GM23338 (cell line): ENCODE measurements at regions not wholly inside any gene's neighbourhood (a gene's known extent, or its start where the extent isn't known, plus 50 kb on each side); places are given as distances from the start of the nearest gene placed in this dataset.

Experiments
- ATAC-seq: fragments of 200-7000 bp; cut with Tn5 transposase; 3 replicates; pipeline ENCODE4 v1.9.1; 2020
- DNase-seq: peaks from one replicate; pipeline ENCODE4 v3.0.0-alpha.2; 2015; ENCODE audit warnings: low spot score
- H2AFZ ChIP-seq: fragments of 200-600 bp; sonication (generic); 2 replicates; pipeline ENCODE4 v1.8.0; 2016; ENCODE audit warnings: antibody characterized with exemption, mild to moderate bottlenecking, moderate library complexity
- H3F3A ChIP-seq: fragments of 200-600 bp; sonication (generic); replicated peaks from 2 replicates; pipeline ENCODE4 v1.8.0; 2017; ENCODE audit warnings: antibody characterized with exemption, mixed run types, low read depth
- H3K27ac ChIP-seq: fragments of 200-600 bp; sonication (generic); 2 replicates; pipeline ENCODE4 v1.6.1; 2016; ENCODE audit warnings: low read depth
- H3K27me3 ChIP-seq: fragments of 200-600 bp; sonication (generic); 2 replicates; pipeline ENCODE4 v1.8.0; 2016; ENCODE audit warnings: mild to moderate bottlenecking, mixed run types, moderate library complexity; ENCODE audit not compliant: insufficient read depth
- H3K36me3 ChIP-seq: fragments of 200-600 bp; sonication (generic); 2 replicates; pipeline ENCODE4 v1.8.0; 2016; ENCODE audit warnings: mild to moderate bottlenecking; ENCODE audit not compliant: insufficient read depth
- H3K4me1 ChIP-seq: fragments of 200-600 bp; sonication (generic); 2 replicates; pipeline ENCODE4 v1.8.0; 2016; ENCODE audit warnings: mild to moderate bottlenecking, moderate library complexity; ENCODE audit not compliant: insufficient read depth
- H3K4me2 ChIP-seq: fragments of 200-600 bp; sonication (generic); 2 replicates; pipeline ENCODE4 v1.7.1; 2017; ENCODE audit warnings: mixed run types
- H3K4me3 ChIP-seq: fragments of 200-600 bp; sonication (generic); 2 replicates; pipeline ENCODE4 v1.6.1; 2016; ENCODE audit warnings: mixed run types
- H3K79me2 ChIP-seq: fragments of 200-600 bp; sonication (generic); replicated peaks from 2 replicates; pipeline ENCODE4 v1.8.0; 2017; ENCODE audit warnings: mild to moderate bottlenecking; ENCODE audit not compliant: insufficient read depth
- H3K9me2 ChIP-seq: fragments of 200-600 bp; sonication (generic); 2 replicates; pipeline ENCODE4 v1.8.0; 2017; ENCODE audit not compliant: insufficient read depth
- H4K20me1 ChIP-seq: fragments of 200-600 bp; sonication (generic); replicated peaks from 2 replicates; pipeline ENCODE4 v1.8.0; 2017; ENCODE audit warnings: mild to moderate bottlenecking; ENCODE audit not compliant: insufficient read depth
- H3K27ac Mint-ChIP-seq: 2 replicates; pipeline ENCODE4 v1.8.0; 2020; ENCODE audit warnings: inconsistent platforms, mild to moderate bottlenecking, moderate library complexity, mixed read lengths
- H3K27me3 Mint-ChIP-seq: 3 replicates; pipeline ENCODE4 v1.8.0; 2022; ENCODE audit warnings: low read depth, mild to moderate bottlenecking, moderate library complexity, mixed read lengths, inconsistent platforms; ENCODE audit not compliant: insufficient read depth, poor library complexity
- H3K36me3 Mint-ChIP-seq: 3 replicates; pipeline ENCODE4 v1.8.0; 2021; ENCODE audit warnings: low read depth, mild to moderate bottlenecking, inconsistent platforms, moderate library complexity, mixed read lengths
- H3K4me1 Mint-ChIP-seq: 3 replicates; pipeline ENCODE4 v1.8.0; 2020; ENCODE audit warnings: mild to moderate bottlenecking, inconsistent platforms, mixed read lengths
- H3K4me3 Mint-ChIP-seq: 3 replicates; pipeline ENCODE4 v1.8.0; 2021; ENCODE audit warnings: moderate library complexity, mild to moderate bottlenecking, inconsistent platforms, mixed read lengths
- H3K9me3 Mint-ChIP-seq: 3 replicates; pipeline ENCODE4 v1.8.0; 2020; ENCODE audit warnings: moderate library complexity, mild to moderate bottlenecking, inconsistent platforms, mixed read lengths
- CREB1 ChIP-seq: fragments of 250-450 bp; sonication (Bioruptor Pico); IDR thresholded peaks from 2 replicates; pipeline ENCODE4 v1.5.0; 2020; ENCODE audit warnings: low read depth, mild to moderate bottlenecking, moderate library complexity
- CTCF ChIP-seq, 2 experiments: fragments of 200-600 bp in 1 of 2; sonication (generic) in 1 of 2; conservative IDR thresholded peaks; 2 replicates each; pipeline versions ENCODE4 v1.5.1 to v1.6.1; 2016 to 2017; ENCODE audit warnings: antibody characterized with exemption in 2 of 2, low read depth in 2 of 2, mild to moderate bottlenecking in 2 of 2, moderate library complexity in 1 of 2
- ETS1 ChIP-seq: IDR thresholded peaks from 2 replicates; pipeline ENCODE4 v1.6.1; 2016; ENCODE audit warnings: antibody characterized with exemption
- EZH2phosphoT487 ChIP-seq: fragments of 200-600 bp; sonication (generic); IDR thresholded peaks from one replicate; pipeline ENCODE4 v1.8.1; 2018; ENCODE audit warnings: antibody characterized with exemption; ENCODE audit not compliant: unreplicated experiment
- JUNB ChIP-seq: IDR thresholded peaks from one replicate; pipeline ENCODE4 v1.6.1; 2016; ENCODE audit warnings: antibody characterized with exemption; ENCODE audit not compliant: unreplicated experiment
- POLR2AphosphoS5 ChIP-seq: IDR thresholded peaks from 2 replicates; pipeline ENCODE4 v1.6.1; 2016; ENCODE audit warnings: antibody characterized with exemption, low read depth
- REST ChIP-seq: IDR thresholded peaks from one replicate; pipeline ENCODE4 v1.6.1; 2018; ENCODE audit warnings: antibody characterized with exemption; ENCODE audit not compliant: unreplicated experiment
- ZNF331 ChIP-seq: fragments of 250-450 bp; sonication (Bioruptor Pico); IDR thresholded peaks from 2 replicates; pipeline ENCODE4 v1.5.0; 2020; ENCODE audit warnings: low read depth, mild to moderate bottlenecking, moderate library complexity

DNA sequence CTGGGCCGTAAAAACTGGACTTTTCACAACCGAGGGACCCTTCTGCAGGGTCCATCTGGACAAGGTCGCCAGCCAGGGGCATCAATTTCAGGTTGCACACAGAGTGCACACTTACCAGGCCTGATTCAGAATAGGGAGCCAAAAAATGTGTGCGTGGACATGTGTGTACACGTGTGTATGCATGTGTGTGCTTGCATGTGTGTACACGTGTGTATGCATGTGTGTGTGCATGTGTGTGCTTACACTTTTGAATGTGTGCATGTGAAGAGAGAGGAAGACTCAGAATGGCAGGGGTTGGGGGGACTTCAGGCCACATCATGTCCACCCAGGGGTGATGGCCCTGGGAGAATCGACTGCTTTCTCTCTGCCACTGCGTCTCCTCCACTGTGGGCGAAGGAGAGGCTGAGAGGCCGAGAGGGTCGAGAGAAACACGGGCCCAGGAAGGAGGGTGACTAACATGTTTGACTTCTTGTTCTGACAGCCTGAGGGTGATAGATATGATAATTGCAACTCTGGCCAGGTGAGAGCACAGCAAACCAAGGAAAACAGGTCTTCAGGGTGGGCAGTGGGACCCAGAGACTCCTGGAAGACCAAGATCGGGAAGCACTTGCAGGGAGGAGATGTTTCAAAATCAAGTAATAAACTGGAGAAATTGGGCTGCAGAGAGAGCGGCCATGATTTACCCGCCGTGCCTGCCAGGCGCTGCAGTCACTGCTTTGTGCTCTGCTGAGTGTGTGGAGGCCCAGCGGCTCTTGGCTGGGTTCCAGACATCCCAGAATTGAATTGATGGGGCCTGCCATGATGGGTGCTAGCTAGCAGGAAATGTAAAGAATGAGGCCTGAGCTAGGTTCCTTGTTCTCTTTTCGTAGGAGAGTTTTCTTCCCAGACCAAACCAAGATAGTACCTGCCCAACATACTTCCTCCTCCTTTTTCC is 310.8 kb downstream of the QKI start:
- Histone ChIP-seq H3K4me2 (no peak overlapping the region), H3K4me3 (no peak overlapping the region), H3K27me3 (no peaks in the 10 kb centered on the region), H4K20me1 (no peaks in the 10 kb centered on the region), H3K9me2 (no peaks in the 10 kb centered on the region), H3K36me3 (no peaks in the 10 kb centered on the region), H3K27ac (no peak overlapping the region), H3K4me1 (no peaks in the 10 kb centered on the region), H3K79me2 (no peaks in the 10 kb centered on the region), H2AFZ (no peak overlapping the region; the same call in 1 of the 2 replicates), H3F3A (no peaks in the 10 kb centered on the region)
- Mint-ChIP-seq H3K36me3 (no peaks in the 10 kb centered on the region), H3K27ac (no peak overlapping the region), H3K9me3 (no peaks in the 10 kb centered on the region), H3K4me1 (no peaks in the 10 kb centered on the region; the same call in 2 of the 3 replicates), H3K27me3 (no peaks in the 10 kb centered on the region), H3K4me3 (no peak overlapping the region)
- ATAC-seq (no peak), DNase-seq (no peak)
- TF ChIP-seq JUNB (no peak), ZNF331 (no peak)

DNA sequence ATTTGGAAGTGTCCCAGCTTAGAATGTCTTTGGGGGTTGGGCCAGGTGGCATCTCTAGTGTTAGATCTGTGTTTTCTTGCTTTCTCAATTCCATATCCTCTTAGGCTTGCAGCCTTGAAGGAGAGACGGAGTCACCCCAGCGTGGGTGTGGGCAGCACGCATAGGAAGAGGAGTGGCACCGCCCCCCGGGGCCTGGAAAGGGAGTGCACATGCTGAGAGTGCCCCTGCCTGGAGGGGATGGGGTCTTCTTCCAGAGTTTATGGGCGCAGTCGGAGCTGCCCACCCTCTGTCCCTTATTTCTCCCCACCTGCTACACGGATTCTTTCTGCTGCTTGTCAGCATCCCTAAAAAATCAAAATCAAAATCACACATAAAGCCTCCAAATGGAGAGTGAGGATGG is 309.7 kb downstream of the QKI start:
- no peak overlapping the region for H3K4me3 ChIP-seq
- H3F3A ChIP-seq: no peaks in the 10 kb centered on the region
- Mint-ChIP-seq H3K4me1 (no peaks in the 10 kb centered on the region; the same call in 2 of the 3 replicates), H3K9me3 (no peaks in the 10 kb centered on the region), H3K27ac (no peak overlapping the region), H3K4me3 (no peak overlapping the region), H3K36me3 (no peaks in the 10 kb centered on the region), H3K27me3 (no peaks in the 10 kb centered on the region)
- H3K4me1 ChIP-seq: no peaks in the 10 kb centered on the region
- ATAC-seq (no peak), DNase-seq (no peak)
- no peak overlapping the region for H3K4me2 ChIP-seq
- H3K27me3 ChIP-seq: no peaks in the 10 kb centered on the region
- no peak overlapping the region for H2AFZ ChIP-seq
- no peaks in the 10 kb centered on the region for H4K20me1 ChIP-seq
- no peaks in the 10 kb centered on the region for H3K9me2 ChIP-seq
- H3K36me3 ChIP-seq: no peaks in the 10 kb centered on the region
- no peaks in the 10 kb centered on the region for H3K79me2 ChIP-seq
- no peak overlapping the region for H3K27ac ChIP-seq
- TF ChIP-seq POLR2AphosphoS5 (no peak), ZNF331 (no peak), ETS1 (no peak), CTCF (conservative IDR thresholded peaks at IDR 0.05; ENCODE audit: low read depth in 2 of 2) (no peak), EZH2phosphoT487 (no peak), REST (no peak), CREB1 (CRISPR knock-in tag) (no peak)
